Umbilical cord (tissue), 1 donor: ENCODE measurements at regions not wholly inside any gene's neighbourhood (a gene's known extent, or its start where the extent isn't known, plus 50 kb on each side); places are given as distances from the start of the nearest gene placed in this dataset.

Source experiments
- DNase-seq: peaks from one replicate; pipeline ENCODE4 v3.0.0-alpha.2; 2015; ENCODE audit warnings: low spot score

DNA sequence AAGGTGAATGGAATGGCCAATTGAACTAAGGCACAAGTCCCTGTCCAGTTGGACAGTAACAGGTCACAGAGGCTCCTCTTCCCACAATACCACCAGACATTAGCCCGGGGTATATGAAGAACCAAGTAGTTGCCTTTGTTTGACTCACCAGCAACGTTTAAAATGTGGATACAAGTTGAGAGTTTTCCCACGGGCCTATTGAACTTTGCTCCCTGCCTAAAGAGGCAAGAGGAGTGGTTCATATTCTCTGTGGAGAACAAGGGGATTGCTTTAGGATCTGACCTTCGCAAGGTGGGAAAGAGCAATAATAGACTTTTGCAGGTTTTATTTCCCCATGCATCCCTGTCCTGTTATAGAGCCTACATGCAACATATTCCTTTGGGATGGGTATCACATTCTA, 177.2 kb downstream of the POU4F1 start:
- no peak for DNase-seq

DNA sequence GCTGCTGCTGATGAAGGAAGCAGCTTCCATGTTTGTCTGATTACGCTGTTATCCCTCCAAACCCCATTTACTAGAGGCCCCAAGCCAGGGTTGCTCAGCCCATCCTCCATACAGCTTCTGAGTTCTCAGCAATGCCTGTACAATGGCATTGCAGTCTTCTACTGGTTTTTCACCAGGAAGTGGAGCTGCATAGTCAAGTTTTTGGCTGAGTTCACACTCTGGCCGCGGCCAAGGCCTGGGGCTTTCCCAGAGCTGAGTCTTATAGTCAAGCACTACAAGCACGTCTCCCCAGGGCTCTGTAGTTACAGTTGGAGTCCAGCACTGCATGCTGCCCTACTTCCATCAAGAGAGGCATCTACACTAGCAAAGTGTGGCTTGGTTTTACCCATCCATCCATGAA, 182.5 kb downstream of the POU4F1 start:
- DNase-seq: no peak

DNA sequence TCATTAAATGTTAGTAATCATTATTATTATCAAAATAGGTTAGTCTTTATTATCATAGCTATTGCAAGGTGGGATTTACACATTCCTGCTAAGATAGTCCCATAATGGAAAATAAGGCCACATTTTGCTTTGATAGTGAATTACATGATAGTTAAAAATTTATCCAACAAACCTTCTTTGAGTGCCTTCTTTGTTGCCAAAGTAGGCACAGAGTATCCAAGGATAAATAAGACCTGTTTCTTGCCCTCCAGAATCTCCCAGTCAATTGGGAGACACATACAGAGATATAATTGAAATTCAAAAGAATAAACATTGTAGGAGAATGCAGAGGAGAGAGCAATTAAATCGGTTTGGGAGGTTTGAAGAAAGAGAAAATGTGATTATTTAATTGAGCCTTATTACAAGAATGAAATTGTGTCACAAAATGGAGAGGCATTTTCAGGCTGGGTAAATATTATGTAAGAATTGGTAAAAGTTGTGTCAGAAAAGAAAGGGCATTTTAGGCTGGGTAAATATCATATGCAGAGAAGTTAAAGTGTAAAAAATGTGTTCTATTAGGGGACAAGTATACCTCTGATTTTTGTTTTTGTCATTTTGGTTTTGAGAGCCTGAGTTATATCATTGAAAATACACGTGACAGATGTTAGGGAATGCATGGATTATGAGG, 189.3 kb downstream of the POU4F1 start:
- no peak for DNase-seq

DNA sequence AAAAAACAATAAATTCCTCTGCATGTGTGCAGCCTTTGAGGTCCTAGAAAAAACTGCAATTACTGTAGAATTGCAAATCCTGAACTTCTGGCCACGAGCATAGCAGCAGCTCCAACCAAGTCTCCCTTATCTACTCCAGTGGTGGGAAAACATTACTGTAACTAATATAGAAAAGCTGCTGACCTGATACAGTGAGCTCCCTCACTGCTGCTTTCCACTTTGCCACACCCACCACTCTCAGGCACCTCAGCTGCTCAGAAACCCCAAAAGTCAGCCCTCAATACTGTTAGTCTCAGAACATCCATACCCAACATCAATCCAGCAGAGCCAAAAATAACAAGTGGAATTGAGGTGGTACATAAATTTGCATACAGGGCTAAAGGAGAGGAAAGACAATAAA, 192.5 kb downstream of the POU4F1 start:
- DNase-seq: no peak

DNA sequence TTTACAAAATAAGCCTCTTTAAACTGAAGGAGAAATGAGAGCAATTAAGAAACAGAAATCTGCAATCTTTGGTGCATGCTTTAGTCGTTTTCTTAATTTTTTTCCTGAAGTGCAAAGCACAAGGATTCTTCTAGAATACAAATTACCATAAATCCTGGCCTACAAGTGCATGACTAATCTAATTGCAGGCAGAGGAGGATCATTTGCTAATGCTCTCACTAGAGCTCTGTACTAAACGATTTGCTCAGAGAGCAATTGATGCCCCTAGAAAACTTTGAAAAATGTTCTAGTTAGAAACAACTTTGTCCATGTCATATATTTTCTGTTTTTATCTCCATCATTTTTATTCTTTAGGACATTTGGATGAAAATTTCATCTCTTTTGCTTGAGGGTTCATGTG, 193.2 kb downstream of the POU4F1 start:
- DNase-seq: no peak

DNA sequence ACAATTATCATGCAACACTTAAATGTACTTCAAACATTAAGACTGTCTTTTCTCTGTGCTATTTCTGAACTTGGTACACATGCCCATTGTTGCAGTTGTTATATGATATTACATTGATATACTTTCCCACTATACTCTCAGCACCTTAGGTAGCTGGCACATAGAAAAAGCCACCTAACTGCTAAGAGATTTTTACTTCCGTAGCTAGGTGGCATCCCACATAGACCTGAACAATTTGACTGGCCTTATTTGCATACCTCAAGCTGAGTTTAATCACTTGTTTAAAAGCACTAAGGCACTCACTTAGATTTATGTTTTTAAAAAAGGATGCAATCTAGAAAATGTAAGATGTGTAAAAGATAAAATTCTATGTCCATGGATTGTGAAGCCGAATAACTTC, 194.2 kb downstream of the POU4F1 start:
- no peak for DNase-seq

DNA sequence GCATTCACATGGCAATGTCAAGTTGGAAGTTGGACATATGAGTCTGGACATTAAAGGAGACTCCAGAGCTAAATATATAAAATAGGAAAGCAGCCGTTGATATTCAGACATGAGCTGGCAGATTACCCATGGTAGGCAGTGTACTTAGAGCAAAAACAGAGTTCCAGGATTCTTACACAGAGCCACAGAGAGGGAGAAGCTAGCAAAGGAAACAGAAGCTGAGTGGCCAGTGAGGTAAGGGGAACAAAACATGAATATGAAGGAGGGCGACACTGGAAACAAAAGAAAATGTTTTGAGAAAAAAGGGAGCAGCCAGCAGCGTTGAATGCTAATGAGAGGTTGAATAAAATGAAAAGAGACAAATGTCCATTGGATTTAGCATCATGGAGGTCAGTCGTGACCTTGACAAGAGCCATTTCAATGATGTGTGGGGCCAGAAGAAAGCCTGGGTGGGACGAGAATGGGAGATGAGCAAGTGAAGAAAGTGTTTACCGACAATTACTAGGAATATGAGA, 198.4 kb downstream of the POU4F1 start:
- no peak for DNase-seq

DNA sequence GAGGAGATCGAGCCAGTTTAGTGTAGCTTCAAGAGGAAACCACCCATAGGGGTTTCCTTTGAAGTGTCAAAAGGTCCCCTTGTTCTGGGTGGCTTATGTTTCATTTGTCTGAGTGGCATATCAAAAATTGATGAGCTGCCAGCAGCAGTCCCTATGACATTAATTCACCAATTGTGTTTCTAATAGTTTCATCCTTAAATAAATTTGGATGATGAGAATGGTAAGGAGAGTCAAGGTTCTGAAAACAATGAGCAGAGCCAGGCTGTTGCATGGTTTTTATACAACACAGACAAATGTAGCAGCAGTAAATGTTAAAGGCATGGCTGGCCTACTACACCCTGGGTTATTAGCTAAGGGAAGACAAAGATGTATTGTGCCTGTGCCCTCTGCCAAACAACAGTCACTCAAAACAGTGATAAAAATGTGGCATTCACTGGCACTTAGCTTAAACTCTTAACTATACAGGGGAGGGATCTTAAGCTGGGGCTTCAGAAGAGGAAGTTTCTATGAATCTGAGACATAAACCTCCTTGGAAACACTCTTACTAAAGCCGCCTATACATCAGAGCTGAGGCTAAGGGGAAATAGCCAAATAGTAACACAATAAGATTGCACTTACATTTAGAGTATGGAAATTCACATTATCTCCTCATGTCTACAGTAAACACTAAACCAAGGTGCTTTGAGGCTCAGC, 200.5 kb downstream of the POU4F1 start:
- DNase-seq: no peak

DNA sequence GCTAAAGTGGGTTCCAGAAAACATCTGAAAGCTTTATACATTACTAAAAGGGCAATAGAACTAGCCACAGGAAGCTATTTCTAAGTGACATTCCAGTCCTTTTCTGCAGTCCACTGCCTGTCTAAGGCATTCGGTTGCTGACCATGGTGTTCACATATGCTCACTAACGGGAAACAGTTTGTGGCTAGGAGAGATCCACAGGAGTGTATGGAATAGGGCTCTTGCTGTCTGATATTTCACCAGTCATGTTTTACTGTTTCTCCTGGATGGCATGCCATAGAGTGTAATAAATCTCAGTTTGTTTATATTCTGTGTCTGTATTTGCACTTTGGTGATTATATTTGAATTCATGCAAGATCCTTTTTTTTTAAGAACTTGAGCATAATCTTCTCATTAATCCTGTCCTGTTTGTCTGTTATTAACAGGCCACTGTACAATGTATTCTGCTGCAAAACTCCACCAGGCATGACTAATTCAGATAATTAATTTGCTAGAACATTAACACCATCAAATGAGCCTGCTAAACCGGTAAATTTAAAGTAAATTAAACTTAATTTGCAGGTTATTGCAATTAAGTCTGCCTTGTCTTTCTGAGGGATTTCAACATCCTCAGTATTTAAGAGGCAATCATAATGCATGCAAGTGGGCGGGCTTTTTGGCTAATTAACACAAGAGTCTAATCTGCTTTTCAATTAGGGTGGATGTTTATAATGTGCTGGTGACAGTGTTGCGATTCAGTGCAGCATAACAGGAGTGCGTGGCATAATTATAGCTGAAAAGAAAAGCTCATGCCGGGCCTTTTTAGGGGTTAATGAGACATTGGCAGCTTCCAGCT, 201.3 kb downstream of the POU4F1 start:
- DNase-seq: no peak

DNA sequence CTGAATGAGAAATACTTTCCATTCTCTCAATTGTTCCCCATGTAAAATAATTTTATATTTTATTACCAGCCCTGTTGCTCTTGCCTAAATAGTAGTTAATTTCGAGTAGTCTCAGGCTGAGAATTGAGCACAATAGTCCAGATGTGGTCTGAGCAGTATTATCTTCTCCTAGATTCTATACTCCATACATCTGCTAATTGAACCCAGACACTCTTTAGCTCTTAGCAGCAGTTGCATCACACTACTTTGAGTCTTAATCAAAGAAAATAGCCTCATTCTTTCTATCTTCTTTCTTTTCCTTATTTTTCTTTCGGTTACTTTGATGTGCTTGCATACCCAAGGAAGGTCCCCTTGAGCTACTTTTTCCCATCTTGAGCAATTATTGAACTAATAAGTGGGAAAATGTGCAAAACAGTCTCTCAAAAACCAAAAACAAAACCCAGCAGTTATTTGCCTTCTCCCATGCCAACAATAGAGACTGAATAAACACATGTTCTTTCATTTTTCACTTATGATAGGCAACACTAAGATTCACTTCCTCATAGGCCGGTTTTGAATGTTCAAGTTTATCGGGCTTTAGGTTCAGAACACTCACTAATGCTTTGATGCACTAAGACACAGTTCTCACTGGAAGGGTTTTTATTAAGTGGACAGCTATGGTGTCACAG, 204.5 kb downstream of the POU4F1 start:
- DNase-seq: no peak

DNA sequence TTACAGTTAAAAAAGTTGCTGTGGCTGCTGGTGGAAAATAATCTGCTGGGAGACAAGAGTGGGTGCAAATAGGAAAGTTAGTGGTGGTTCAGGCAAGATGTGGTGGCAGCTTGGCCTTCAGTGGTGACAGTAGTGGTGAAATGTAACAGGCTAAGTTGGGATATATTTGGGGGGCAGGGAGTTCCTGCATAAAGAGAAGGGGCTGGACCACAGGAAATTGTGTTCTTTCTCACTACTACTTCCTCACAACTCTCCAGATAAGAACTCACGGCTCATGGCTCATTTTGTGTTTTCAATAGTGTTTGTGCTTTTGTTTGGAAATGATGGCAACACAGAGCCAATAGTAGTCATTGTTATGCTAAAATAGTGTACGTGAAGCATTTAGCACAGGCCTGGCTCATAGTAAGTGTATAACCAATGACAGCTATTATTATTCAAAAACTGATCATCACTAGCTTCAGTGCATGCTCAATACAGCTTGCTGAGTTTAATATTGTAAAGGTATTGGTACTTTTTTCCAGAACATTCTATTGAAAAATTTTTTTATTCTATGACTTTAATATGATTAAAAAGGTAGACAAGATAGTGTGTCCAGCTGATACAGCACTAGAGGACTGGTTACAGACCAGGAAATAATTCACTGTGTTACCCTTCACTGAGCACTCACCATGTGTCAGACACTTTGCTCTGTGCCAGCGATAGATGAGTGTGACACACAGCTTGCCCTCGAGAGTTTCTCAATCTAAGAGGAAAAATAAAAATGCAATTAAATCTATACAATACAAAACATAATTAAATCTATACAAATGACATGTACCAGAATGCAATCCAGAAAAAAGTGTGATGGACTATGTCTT, 209.8 kb downstream of the POU4F1 start:
- DNase-seq: no peak

DNA sequence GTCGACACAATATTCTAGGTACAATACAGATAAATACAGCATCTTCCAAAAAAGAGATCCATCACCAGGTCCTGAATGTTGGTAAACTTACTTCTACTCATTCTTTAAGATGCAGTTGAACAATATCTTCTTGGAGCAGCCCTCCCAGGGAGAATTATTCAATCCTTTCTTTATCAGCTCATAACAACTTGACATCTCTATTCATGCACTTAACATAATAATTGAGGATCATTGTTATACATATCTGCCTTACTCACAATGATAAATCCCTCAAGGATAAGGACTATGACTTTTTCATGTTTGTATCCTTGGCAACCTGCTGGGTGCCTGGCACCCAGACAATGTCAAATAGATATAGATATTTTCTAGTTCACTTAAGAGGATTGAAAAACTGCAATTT, 219.5 kb downstream of the POU4F1 start:
- no peak for DNase-seq

DNA sequence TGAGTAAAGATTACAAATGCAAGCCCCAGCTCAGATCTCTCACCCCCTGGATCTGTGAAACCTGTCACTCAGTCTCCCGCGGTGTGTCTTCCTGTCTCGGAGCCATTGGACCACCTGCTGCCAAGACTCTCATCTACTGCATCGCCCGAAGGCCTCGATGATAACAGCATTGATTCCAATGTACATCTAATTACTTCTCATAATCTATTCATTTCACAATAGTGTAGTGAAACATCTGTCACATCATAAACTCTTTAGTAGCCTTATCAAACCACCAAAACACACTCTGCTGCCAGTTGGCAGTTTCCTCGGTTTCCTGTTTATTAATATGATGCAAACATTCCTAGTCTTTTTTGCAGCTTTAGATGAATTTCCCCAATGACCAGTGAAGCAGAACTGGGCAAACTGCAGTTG, 220.3 kb downstream of the POU4F1 start:
- no peak for DNase-seq

DNA sequence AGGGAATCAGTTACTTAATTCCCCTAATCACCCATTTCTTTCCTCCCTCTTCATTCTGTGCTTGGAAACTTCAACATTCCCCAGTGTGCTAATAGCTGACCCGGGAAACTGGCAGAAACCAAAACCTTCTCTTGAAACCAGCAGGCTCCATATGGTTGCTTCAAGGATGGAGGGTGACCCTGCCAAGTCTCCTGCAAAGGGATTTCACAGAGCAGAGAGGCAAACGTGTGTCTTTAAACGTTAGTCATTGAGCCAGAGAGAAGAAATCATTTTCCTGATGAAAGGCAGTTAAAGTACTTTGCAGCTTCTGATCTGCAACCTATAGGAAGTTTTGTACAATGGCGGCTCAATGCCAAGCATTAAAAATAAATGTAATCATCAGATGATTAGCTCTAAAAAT, 220.9 kb downstream of the POU4F1 start:
- DNase-seq: no peak

DNA sequence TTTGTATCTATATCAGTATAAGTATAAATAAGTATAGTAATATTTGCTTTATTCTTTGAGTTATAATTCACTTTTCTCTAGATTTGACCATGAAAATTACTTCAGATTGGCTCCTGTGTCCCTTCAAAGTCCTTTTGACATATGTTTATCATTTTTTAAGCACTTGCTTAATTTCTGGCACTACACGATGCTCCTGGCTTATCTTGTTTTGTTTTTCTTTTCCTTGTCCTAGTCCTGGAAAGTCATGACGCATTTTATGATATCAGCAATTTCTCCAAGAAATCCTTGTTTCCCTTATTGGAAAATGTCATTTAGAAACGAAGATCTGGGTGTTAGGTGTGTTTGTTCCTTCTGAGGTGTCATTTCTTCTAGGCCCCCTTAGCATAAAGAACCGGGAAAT, 226.5 kb downstream of the POU4F1 start:
- no peak for DNase-seq

DNA sequence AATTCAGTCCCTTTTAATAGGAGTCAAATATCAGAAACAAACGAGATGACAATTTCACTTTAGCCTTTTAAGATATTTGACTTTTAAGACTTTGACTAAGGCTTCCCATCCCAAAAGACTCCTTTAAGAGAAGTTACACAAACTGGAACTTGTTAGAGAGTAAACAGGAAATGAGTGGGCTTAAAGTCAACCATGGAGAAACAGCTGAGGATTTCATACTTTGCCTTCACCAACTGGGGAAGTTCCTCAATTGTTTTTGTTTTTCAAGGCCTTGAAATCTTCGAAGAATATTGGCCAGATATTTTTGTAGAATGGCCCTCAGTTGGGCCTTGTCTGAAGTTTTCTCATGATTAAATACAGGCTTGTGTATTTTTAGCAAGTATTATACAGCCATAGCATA, 227.3 kb downstream of the POU4F1 start:
- DNase-seq: no peak

DNA sequence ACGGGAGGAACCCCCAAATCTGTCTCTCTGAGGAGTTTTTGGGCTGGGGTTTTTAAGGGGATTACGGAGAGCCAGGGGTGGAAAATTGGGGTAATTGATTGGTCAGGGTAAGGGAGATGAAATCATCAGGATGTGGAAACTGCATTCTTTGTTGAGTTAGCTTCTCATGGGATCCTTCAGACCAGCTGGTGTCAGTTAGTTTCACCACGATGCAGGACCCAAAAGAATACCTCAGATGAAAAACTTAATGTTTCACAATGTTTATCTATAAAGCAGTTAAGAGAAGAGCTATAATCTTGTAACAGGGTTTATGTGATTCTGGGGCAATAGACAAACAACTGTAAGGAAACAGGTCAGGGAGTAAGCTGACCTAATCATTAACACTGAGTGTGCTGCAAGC, 230.8 kb downstream of the POU4F1 start:
- DNase-seq: no peak

DNA sequence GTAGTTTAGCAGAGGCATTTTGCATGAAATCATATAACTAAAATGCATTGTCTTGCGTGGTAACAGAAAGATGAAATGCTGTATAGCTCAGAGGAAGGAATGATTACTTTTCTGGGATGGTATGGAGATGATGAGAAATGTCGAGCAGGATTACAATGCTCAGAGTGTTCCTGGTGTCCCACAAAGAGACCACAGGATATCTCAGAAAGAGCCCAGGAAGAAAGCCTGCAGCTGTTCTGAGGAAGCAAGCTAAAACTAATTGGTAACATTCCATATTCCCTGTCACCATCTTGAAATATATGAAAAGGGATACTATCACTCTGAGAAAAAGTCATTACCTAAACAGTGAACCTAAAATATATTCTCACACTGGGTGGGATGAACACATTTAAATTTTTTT, 233.1 kb downstream of the POU4F1 start:
- DNase-seq: no peak

DNA sequence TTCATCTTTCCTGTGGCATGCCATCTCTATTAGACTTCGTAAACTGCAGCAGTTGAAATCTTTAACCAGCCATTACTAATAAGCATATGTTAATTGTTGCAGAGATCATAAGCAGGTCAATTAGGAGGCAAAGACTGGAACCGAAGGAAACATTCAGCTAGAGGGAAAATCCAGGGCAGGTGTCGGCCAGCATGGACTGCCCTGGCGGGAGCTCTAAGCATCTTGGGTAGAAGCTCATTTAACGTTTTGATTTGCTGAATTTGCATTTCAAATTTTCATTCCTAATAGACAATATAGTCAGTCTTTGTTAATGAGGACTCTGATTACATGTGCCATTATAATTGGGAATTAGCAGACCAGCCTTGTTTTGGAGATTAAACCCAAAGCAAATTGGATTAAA, 238.6 kb downstream of the POU4F1 start:
- no peak for DNase-seq

DNA sequence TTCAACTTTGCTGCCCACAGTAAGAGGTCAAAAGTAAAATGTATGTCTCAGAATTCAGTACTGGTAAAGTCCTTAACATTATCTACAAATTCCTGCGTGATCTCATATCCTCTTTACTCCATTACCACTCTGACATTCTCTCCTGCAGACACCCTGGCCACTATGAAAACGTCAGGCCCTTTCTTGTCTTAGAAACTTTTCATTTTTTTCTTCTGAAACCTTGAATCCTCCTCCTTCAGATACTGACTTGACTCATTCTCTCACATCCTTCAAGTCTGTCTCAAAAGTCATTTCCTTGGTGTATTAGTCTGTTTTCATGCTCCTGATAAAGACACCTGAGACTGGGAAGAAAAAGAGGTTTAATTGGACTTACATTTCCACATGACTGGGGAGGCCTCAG, 262.3 kb downstream of the POU4F1 start:
- DNase-seq: no peak

DNA sequence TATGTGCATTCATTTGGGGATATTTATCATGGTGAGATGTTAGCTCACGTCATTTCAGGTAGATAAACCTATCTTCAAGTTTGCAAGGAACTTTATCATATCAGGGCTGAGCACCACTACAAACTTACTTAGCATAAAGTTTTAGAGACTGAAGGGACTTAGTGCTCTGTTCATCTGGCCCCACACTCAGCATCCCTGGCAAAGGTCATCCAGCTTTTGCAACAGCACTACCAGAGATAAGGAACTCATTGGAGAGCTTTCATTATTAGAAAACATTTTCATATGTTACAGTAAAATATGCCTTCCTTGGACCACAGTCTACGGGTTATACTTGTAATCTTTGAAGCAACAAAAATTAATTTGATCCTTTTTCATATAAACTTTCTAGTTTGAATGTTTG, 263.4 kb downstream of the POU4F1 start:
- no peak for DNase-seq
